NCI-H1436 treated with DMSO at 0.1 percent for 48 hours (cell line): ENCODE measurements at regions not wholly inside any gene's neighbourhood (a gene's known extent, or its start where the extent isn't known, plus 50 kb on each side); places are given as distances from the start of the nearest gene placed in this dataset.

Source experiments
- DNase-seq: peaks from one replicate; lab custom pipeline; 2025; lab: John Stamatoyannopoulos, UW

DNA sequence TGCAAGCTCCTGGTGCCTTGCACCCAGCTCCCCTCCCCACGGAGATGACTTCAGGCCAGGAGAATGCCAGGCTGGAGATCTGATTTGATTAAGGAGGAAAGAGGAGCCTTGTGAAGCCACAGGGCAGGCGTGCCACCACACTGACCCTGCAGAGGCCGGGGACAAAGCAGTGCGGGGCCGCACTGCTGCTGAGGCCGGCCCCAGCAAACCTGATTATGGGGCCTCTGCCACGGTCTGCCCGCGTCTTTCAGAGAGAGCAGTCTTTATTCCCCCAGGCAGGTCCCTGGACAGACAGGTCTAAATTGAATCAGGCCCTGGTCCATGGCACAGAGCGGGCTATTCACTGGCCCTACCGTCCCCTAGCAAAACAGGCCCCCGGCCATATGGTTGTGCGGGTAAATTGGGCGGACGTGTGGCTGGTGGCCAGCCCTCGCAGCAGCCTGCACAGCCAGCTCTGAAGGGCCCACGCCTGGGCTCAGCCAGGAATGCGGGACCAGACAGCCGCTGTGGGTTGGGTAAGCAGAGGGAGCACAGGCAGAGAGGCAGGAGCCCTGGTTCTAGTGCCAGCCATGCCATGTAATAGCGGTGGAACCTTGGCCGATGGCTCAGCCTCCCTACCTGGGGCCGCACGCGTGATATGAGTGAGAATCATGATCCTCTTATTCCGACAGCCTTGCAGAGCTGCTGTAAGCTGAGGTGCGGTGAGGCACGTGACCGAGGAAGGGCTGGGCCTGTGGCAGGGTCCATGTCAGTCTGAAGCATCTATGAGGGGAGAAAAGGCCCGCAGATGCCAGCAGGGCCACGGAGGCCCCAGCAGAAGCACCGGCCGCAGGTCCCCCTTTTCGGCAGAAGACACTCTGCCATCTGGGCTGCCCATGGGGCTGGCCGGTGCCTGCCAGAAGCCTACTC lies 97.3 kb upstream of the MYCN start:
- DNase-seq, result no peak

DNA sequence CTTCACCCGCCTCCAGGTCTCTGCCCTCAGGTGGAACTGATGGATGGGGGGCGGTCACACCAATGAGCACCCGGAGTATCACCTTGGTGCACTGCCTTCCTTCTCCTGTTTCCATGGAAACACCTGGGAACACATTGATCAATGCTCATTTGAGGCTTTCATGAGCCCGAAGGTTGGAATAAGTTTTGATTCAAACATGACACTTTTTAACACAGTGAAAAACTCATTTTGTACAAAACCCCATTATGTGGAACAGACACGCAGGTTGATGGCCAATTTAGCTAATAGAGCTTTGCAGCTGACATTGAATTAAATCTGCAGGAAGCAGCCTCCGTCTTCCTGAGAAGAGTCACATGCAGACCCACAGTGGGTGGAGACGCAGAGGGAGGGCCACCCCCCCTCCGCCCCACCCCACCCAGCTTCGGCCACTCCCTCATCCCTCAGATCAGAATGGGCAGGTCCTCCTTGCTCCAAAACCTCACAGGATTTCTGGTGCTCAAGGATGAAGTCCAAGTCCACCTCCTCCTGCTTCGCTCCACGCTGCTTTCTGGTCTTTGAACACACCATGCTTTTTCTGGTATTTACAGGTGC lies 96.0 kb upstream of the MYCN start:
- no peak for DNase-seq

DNA sequence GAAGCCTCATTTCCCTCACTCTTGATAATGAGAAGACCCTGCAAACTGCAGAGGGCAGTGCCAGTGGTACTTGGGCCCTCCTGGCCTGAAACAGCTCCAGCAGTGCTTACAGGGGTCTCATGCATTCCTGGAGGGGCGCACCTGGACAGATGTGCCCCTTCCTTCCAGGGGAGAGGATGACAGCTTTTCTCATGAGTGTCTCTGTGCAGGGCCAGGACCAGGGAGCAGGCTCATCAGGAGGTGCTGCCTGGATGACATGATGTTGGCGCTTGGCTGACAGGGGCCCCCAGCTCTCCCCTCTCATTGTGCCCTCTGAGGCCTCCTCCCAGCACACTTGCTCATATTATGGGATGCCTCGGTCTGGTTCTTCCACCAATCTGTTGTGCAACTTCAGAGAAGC lies 95.1 kb upstream of the MYCN start:
- no peak for DNase-seq

DNA sequence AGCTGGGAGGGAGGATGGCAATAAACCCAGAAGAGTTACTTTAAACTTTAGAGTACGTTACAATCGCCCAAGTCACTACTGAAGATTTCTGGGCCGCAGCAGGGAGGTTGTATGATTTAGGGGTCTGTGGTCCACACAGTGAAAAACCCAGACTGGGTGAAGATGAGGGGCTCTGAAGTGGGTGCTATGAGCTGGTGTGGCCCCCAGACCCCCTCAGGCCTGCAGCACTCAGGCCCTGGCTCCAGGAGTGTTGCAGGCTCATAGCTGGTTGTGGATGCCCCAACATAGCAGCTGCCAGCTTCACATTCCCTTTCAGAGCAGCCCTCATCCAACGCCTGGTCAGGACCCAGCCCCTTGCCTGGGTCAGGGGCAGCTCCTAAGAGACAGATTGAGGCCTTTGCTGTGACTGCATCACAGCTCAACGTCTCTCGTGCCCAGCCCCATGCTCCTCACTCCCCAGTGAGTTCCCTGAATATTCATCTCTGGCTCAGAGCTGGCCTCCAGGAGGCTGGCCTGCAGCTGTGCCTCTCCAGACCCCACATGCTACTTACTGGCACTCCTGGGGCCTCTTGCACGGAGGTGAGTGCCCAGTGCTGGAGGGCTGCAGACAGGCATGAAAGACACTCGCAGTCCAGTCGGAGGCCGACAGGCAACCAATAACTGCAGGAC lies 94.5 kb upstream of the MYCN start:
- no peak for DNase-seq

DNA sequence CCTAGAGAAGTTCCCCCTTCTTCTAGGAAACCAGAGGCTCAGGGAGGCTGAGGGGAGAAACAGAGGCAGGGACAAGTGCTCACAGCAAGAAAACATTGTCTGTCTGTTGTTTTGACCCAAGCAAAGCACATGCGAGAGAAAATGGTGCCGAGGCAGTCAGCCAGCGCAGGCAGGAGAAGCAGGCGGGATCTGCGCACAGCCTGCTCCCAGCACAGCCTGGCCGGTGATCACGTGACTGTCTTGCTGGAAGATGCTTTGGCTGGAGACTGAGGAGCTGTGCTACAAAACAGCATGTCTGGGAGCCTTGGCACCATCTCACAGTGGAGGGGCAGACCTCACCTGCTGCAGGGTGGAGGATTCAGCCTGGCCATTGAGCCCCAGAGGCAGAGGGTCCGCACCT lies 93.7 kb upstream of the MYCN start:
- DNase-seq, result no peak

DNA sequence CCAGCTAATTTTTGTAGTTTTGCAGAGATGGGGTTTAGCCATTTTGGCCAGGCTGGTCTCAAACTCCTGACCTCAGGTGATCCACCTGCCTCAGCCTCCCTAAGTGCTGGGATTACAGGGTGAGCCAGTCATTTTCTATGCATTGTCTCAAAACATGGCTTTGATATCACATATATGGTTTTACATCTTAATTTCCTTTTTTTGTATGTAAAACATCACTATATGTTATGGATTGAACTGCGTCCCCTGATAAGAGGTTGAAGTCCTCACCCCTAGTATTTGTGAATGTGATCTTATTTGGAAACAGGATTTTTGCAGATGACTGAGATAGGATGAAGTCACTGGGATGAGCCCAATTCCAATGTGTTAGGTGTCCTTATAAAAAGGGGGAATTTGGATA lies 89.8 kb upstream of the MYCN start:
- no peak for DNase-seq

DNA sequence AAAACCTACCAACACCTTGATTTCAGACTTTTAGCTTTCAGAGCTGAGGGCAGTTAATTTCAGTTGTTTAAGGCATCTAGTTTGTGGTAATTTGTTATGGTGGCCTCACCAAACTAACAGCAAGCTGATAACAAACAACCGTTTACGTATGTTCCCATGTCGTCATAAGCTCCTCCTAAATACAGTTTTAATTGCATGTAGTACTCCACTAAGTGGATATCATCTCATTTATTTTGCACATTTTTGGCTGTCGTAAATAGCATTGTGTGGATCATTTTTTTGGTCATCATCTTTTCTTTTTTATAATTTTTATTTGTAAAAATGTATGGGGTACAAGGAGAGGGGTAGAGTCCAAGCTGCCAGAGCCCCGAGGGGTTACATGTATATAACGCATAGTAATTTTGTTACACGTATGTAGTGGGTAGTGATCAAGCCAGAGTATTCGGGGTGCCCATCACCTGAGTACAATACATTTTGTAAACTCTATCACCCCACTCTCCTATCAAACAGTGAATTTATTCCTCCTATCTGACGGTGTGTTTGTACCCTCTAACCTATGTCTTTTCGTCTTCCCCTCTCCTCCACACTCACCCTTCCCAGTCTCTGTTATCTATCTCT lies 89.2 kb upstream of the MYCN start:
- no peak for DNase-seq

DNA sequence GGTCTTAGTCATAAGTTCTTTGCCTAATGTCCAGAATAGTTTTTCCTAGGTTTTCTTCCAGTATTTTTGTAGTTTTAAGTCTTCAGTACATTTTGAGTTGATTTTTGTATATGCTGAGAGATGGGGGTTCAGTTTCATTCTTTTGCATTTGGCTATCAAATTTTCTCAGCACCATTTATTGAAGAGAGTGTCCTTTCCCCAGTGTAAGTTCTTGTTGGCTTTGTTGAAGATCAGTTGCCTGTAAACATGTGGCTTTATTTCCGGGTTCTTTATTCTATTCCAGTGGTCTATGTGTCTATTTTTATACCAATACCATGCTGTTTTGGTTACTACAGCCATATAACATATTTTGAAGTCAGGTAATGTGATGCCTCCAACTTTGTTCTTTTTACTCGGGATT lies 87.5 kb upstream of the MYCN start:
- DNase-seq, result no peak

DNA sequence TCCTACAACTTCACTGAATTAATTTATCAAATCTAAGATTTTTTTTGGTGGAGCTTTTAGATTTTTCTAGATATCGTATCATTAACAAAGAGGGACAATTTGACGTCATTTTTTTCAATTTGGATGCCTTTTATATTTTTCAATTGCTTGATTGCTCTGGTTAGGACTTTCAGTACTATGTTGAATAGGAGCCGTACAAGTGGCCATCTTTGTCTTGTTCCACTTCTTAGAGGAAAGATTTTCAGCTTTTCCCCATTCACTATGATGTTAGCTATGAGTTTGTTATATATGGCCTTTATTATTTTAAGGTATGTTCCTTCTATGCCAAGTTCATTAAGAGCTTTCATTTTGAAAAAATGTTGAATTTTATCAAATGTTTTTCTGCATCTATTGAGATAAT lies 86.4 kb upstream of the MYCN start:
- no peak for DNase-seq

DNA sequence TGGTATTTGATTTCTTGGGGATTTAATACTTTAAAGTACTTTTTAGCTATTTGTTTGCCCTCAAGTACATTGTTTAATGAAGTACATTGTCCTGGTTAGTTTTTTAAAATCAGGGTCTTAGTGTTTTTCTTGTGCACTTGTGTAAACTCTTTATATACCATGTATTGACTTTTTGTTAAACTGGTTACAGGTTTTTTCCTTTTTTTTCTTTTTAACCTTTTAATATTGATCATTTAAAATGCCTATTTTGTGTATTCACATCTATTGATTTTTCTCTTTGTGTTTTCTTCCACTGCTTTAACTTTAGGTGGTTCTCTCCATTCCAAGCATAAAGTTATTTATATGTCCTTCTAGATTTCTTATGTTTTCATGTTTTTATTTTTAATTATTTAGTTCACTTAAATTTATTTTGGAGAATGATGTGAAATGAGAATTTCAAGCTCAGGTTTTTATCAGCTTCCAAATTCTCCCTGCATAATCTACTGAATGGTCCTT lies 84.5 kb upstream of the MYCN start:
- DNase-seq, result no peak

DNA sequence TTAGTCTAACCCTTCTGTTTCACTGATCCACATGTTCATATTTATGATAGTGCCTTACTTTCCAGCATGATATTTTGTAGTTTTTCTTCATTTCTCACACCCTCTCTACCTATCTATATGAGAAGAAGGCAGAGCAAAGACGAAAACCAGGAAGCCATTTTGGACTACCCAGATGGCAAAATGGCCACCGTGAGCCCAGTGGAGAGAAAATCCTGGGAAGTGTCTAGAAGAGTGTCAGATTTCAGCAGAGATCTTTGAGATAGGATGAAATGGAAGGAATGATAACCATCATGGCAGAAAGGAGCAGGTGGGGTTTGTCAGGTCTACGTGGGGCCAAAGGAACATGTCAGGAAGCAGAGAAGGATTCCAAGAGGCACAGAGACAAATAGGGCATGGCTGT lies 84.0 kb upstream of the MYCN start:
- DNase-seq, result no peak

DNA sequence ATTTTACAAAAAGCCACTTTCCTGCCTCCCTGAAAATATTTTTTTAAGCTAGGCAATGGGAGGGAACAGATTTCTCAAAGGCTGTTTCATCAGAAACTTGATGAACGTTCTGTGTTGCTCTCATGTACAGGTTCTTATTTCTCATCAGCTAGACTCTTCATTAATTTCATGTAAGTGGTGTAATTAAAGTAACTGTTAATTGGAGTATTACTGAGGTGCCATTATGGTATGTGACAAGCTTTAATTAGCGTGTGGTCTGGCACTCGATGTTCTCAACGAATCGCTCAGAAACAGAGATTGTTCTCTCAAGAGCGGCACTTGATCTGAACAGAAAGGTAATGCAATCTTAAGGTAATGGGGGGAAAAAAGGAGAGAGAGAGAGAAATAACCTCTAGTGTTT lies 81.9 kb upstream of the MYCN start:
- no peak for DNase-seq

DNA sequence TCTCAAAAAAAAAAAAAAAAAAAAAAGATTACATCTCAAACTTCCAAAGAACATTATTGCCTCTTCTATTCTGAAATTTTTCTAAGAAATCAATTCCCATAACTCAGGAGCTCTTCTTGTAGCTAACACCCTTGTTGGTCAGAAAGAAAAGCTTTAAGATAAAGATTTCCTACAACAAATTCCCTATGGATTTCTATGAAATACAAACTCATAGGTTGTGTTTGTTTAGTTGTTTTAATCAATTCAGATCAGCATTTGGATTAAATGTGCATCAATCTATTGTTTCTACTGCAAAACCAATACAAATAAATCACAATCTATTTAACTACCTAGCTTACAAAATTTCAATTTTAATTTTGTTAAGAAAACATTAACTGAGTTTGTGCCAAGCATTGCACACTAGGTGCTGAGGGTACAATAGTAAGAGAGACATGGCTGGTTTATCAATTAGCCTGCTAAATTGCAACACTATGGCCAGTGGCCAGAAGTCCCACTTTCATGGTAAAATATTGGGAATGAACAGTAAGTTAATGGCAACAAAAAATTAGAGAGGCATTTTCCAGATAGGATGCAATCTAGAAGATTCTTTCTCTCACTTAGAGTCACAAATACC lies 80.2 kb upstream of the MYCN start:
- no peak for DNase-seq

DNA sequence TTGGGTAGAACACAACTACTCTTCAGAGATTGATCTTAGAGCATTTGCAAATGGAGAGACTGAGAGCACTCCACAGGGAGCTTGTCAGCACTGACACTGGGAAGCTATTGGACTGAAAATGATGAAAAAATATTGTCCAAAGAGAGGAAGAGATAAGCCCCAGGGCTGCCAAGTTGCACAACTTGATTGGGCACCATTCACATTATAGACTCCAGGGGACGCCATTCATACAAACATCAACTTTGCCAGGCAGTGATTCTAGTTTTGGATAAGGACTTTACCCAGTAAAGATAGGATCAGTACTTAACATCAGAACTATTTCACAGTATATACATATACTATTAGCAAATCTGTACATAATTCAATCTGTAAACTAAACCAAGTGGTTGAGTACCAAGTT lies 79.6 kb upstream of the MYCN start:
- no peak for DNase-seq

DNA sequence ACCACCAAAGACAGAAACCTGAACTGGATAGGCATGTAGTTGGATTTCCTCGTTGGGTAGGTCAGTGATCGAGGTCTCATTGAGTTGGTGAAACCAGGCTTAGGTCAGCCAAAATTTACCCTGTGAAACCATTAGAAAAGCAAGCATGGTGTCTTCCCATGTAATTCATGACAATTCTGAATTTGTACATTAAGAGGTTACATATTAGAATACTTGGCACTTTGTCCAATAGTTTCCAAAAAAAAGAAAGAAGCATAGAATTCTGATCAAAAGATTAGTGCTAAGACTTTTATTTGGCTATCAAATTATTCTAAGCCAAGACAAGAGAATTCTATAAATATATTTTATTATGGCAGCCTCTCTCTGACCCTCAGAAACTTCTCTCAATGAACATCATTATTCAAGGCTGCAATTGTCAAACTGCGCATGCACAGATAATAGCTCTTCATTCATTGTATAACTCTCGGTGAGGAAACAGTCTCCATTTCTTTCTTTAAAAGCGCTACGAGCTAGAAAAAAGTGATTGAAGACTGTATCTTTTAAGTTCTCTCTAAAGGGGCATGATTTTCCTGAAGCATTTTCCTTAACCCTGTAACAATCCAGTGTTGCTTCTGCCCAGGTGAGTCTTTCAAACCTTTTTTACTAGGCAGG lies 79.1 kb upstream of the MYCN start:
- no peak for DNase-seq

DNA sequence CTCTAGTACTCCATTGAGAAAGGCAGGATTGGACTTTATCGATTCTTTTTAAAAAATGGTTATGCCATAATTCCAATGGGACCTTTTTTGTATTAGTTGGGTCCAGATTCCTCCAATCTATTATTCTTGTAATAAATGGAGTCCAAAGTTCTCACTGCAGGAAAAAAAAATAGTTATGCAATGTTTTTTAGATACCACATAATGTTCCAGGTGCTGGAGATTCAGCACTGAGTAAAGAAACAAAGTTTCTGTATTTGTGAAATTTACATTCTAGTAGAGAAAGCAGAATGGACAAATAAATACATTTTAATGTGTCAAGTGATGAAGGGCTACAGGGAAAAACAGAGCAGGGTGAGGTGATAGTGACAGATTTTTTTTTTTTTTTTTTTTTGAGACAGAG lies 78.5 kb upstream of the MYCN start:
- no peak for DNase-seq

DNA sequence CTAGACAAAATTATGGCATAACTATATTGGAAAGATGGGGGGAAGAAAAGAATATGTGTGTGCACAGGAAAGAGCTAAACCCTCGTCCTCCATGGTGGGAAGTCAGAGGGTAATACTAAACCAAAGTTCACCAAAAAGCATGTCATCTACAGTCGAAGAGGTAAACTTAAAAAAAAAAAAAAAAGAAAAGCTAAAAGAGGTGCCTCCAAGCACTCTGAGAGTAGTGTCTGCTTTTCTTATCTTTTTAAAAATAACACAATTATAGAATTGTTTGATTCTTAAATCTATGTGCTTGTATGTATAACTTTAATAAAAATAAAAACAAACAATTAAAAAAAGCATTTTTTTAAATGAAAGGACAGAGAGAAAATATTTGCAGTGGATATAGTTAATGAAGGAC lies 77.3 kb upstream of the MYCN start:
- DNase-seq, result no peak

DNA sequence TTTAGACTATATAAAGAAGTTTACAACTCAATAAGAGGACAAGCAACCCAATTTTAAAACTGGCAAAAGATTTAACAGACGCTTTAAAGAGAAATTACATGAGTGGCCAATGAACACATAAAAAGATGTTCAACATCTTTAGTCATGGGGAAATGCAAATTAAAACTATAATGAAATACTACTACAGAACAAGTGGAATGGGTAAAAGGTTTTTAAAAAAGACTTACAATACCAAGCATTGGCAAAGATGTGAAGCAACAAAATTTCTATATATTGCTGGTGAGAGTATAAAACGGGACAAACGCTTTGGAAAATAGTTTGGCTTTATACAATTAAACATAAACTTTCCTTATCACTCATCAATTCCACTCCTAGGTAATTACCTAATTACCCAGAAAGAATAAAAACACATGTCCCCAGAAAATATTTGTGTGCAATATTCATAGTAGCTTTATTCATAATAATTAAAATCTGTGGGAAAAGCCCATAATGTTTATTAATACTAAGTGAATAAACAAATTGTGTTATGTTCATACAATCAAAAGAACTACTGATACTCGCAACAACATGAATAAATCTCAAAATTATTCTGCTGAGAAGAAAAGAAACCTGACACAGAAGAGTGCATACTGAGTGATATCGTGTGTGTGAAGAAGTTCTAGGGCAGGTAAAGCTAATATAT lies 76.7 kb upstream of the MYCN start:
- no peak for DNase-seq

DNA sequence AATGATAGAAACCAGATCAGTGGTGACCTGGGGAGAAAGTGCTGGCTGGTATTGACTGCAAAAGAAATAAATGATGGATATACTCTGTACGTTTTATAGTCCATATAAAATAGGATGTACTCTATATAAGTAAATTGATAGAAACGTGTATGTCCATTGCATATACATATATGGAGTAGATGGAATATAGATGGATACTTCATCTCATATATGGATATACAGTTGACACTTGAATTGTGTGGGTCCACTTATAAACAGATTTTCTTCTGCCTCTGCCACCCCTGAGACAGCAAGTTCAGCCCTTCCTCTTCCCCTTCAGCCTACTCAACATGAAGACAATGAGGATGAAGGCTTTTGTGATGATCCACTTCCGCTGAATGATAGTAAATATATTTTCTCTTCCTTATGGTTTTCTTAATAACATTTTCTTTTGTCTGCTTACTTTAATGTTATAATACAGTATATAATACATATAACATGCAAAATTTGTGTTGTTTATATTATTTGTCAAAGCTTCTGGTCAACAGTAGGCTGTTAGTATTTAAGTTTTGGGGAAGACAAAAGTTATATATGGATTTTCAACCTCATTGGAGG lies 76.1 kb upstream of the MYCN start:
- DNase-seq, result no peak

DNA sequence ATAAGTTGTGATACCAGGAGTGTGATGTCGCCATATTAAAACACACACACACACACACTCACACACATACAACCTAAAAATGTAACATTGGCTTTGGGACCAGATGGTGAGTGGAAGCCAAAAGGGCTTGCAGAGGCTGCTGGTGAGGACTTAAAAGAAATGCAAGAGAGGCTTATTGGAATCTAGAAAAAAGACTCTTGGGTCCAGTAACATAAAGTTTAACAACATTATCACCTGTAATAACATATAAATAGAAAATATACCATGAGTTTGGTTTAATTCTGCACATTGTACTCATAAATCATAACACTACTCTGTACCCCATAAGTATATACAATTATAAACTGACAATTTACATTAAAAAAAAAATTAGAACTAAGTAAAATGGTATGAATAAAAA lies 74.4 kb upstream of the MYCN start:
- no peak for DNase-seq
